ENCODE measurements at regions not wholly inside any gene's neighbourhood (a gene's known extent, or its start where the extent isn't known, plus 50 kb on each side); places are given as distances from the start of the nearest gene placed in this dataset.

DNA sequence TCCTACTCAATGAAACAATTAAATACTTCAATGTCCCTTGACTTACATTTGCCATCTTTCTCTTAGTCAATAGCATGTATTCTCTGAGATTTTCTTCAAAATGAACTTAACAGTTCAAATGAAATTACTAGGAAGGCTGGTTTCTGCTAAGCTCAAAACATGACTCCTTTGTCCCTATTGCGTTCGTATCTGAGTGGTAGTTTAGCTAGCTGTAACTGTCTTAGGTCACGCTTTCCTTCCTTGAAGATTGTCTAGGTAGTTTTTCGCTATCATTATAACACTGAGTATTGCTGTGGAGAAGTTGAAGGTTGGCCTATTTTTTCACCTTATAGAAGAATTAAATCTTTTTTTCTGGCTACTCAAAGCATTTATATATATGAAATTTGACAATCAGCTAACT, 1535.2 kb downstream of the PLA2G4A start:
- H3K4me3 ChIP-seq: no peak overlapping the region
- in situ Hi-C loops (cut with MboI; ENCODE audit: low pct_unique_long_range_greater_than_20kb in 2 of 9, low sequenced_read_pairs in 9 of 9, unreplicated experiment in 9 of 9): no loop called here
- no peaks in the 10 kb centered on the region for H3K4me1 ChIP-seq (replicated peaks in 1 of 2)
- no peak overlapping the region for H3K27ac ChIP-seq
- ATAC-seq (replicated peaks in 6 of 8): no peak
- 0 to 98% (median 88%) methylated on average over 1 to 4 of the region's 4 CpGs; no CpG with 5 or more reads in 1 of the 10 experiments for WGBS, 10 experiments

GRCh38 chr1:188364927-188365449, 1536.2 kb downstream of the PLA2G4A start:
- ATAC-seq (replicated peaks in 6 of 8): no peak
- Histone ChIP-seq H3K4me3 (no peak overlapping the region), H3K27ac (no peak overlapping the region), H3K4me1 (replicated peaks in 1 of 2) (no peaks in the 10 kb centered on the region)
- in situ Hi-C loops (cut with MboI; ENCODE audit: low pct_unique_long_range_greater_than_20kb in 2 of 9, low sequenced_read_pairs in 9 of 9, unreplicated experiment in 9 of 9): no loop called here
- 0 to 96% (median 81%) methylated on average over 2 to 3 of the region's 3 CpGs for WGBS, 10 experiments

DNA sequence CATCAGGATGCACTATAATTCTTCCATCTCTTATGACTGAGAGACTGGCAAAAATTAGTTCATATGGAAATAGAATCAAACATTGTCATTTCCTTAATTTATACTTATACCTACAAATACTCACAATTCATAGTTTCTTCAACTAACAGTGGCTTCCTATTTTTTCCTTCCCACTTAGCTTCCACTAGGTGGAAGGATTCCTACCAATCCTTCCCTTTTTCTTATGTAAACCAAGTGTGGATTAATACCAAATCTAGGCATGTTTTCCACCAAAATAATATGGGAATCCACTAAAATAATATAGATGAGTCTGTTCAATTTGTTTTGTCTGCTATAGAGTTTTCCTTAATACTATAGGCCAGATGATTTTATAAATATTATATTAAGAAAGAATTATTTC, 1537.1 kb downstream of the PLA2G4A start:
- in situ Hi-C loops (cut with MboI; ENCODE audit: low pct_unique_long_range_greater_than_20kb in 2 of 9, low sequenced_read_pairs in 9 of 9, unreplicated experiment in 9 of 9): no loop called here
- Histone ChIP-seq H3K27ac (no peak overlapping the region), H3K4me1 (replicated peaks in 1 of 2) (no peaks in the 10 kb centered on the region), H3K4me3 (no peak overlapping the region)
- no peak for ATAC-seq (replicated peaks in 6 of 8)

DNA sequence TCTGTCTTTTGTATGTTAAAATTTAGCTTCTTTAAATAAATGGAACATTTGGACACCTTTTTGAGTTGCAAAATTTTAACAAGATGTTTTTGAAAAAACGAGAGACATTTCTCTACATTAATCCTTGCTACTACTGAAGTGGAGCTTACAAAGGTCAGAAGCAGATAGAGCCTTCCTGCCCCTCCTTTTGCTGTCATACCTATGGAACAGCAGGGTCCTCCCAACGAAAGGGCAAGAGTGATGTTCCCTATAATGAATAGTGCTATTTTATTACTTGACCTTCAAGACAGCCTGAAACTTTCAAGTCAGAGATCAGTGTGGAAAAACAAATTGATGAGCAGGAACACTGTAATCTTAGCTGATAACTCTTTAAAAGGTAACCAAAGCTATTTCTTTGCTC, 1538.9 kb downstream of the PLA2G4A start:
- in situ Hi-C loops (cut with MboI; ENCODE audit: low pct_unique_long_range_greater_than_20kb in 2 of 9, low sequenced_read_pairs in 9 of 9, unreplicated experiment in 9 of 9): no loop called here
- no peak for ATAC-seq (replicated peaks in 6 of 8)
- H3K4me1 ChIP-seq (replicated peaks in 1 of 2): no peaks in the 10 kb centered on the region
- no peak overlapping the region for H3K27ac ChIP-seq
- WGBS, 10 experiments: 0 to 23% (median 14%) methylated on average over 1 to 2 of the region's 2 CpGs
- no peak overlapping the region for H3K4me3 ChIP-seq

DNA sequence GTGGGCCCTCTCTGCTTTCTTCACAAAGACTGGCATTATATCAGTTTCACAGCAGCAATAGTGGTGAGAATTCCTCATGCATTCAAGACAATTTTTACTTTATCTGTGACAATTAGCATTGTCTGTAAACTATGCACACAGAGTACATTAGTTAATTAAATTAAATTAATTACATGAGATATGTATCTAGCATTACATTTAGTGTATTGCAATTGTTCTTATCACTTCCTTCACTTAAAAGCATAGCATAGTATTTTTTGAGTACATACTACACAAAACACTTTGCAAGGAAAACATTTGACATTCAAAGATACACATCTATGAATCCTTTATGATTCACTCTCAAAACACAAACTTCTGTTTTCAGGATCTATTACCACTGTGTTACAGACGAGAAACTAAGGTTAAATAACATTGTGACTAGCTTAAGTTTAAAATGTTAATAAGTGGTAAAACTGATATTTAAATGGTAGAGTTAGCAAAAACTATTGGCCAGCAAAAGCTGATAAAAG, 1542.6 kb downstream of the PLA2G4A start:
- in situ Hi-C loops (cut with MboI; ENCODE audit: low pct_unique_long_range_greater_than_20kb in 2 of 9, low sequenced_read_pairs in 9 of 9, unreplicated experiment in 9 of 9): no loop called here
- 0 to 92% (median 59%) methylated on average over 1 of the region's 1 CpG; no CpG with 5 or more reads in 4 of the 10 experiments for WGBS, 10 experiments
- no peak for ATAC-seq (replicated peaks in 6 of 8)
- H3K4me3 ChIP-seq: no peak overlapping the region
- H3K27ac ChIP-seq: no peak overlapping the region
- no peaks in the 10 kb centered on the region for H3K4me1 ChIP-seq (replicated peaks in 1 of 2)

- in situ Hi-C loops (cut with MboI; ENCODE audit: low pct_unique_long_range_greater_than_20kb in 2 of 9, low sequenced_read_pairs in 9 of 9, unreplicated experiment in 9 of 9): no loop called here
Measured at GRCh38 chr1:188372821-188373220, 1544.1 kb downstream of the PLA2G4A start.

GRCh38 chr1:188382851-188383250, 1554.1 kb downstream of the PLA2G4A start:
- in situ Hi-C loops (cut with MboI; ENCODE audit: low pct_unique_long_range_greater_than_20kb in 2 of 9, low sequenced_read_pairs in 9 of 9, unreplicated experiment in 9 of 9): no loop called here
- WGBS, 10 experiments: 0 to 97% (median 88%) methylated on average over 1 to 2 of the region's 2 CpGs; no CpG with 5 or more reads in 1 of the 10 experiments

More at GRCh38 chr1:188372821-188373220, 1544.1 kb downstream of the PLA2G4A start:
- no peak overlapping the region for H3K4me3 ChIP-seq
- no peaks in the 10 kb centered on the region for H3K4me1 ChIP-seq (replicated peaks in 1 of 2)
- ATAC-seq (replicated peaks in 6 of 8): no peak
- H3K27ac ChIP-seq: no peak overlapping the region
- WGBS, 10 experiments: 0 to 100% (median 91%) methylated on average over 1 to 2 of the region's 2 CpGs; no CpG with 5 or more reads in 3 of the 10 experiments

DNA sequence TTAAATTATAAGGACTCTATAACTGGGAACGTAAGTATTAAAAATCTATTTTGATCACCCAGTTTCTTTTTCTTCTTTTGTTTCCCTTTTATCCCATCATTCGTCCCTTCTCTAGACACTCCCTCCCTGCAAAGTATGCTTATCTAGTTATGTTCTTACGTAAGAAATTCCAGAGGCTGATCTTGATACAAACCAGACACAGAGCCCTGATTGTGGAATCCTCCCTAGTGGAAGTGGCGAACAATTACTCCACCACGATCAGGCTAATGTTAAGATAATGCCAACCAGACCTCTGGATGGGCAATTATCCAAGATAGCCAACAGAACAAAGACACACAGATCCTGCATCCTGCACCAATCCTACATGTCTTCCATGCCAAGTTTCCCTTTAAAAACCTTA, 1557.4 kb downstream of the PLA2G4A start:
- in situ Hi-C loops (cut with MboI; ENCODE audit: low pct_unique_long_range_greater_than_20kb in 2 of 9, low sequenced_read_pairs in 9 of 9, unreplicated experiment in 9 of 9): no loop called here
- H3K4me1 ChIP-seq (replicated peaks in 1 of 2): no peaks in the 10 kb centered on the region
- no peak overlapping the region for H3K27ac ChIP-seq
- 0 to 96% (median 93%) methylated on average over 2 to 5 of the region's 5 CpGs; no CpG with 5 or more reads in 1 of the 10 experiments for WGBS, 10 experiments
- no peak overlapping the region for H3K4me3 ChIP-seq
- no peak for ATAC-seq (replicated peaks in 6 of 8)

More at GRCh38 chr1:188382851-188383250, 1554.1 kb downstream of the PLA2G4A start:
- Histone ChIP-seq H3K4me3 (no peak overlapping the region), H3K27ac (no peak overlapping the region), H3K4me1 (replicated peaks in 1 of 2) (no peaks in the 10 kb centered on the region)
- no peak for ATAC-seq (replicated peaks in 6 of 8)

DNA sequence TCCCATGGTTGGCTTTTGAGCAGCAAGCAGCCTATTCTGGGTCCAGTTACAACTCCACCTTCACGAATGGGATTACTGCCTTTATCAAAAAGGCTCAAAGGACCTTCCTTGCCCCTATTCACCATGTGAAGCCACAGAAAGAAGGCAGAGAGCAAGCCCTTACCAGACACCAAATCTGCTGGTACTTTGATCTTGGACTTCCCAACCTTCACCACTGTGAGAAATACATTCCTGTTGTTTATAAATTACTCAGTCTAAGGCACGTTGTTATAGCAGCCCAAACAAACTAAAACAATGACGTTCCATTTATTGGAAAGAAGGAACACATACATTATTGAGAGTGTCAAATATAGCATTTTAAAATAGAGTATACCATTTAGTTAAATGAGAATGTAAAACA, 1557.9 kb downstream of the PLA2G4A start:
- H3K27ac ChIP-seq: no peak overlapping the region
- ATAC-seq (replicated peaks in 6 of 8): no peak
- H3K4me1 ChIP-seq (replicated peaks in 1 of 2): no peaks in the 10 kb centered on the region
- H3K4me3 ChIP-seq: no peak overlapping the region
- in situ Hi-C loops (cut with MboI; ENCODE audit: low pct_unique_long_range_greater_than_20kb in 2 of 9, low sequenced_read_pairs in 9 of 9, unreplicated experiment in 9 of 9): no loop called here
- WGBS, 10 experiments: 0 to 95% (median 66%) methylated on average over 1 to 3 of the region's 3 CpGs

- WGBS, 10 experiments: 0 to 100% (median 85%) methylated on average over 1 of the region's 1 CpG; no CpG with 5 or more reads in 4 of the 10 experiments
- in situ Hi-C loops (cut with MboI; ENCODE audit: low pct_unique_long_range_greater_than_20kb in 2 of 9, low sequenced_read_pairs in 9 of 9, unreplicated experiment in 9 of 9): no loop called here
Measured at GRCh38 chr1:188394677-188395076, 1565.9 kb downstream of the PLA2G4A start.

GRCh38 chr1:188397521-188397920, 1568.8 kb downstream of the PLA2G4A start:
- Histone ChIP-seq H3K4me3 (no peak overlapping the region), H3K4me1 (replicated peaks in 1 of 2) (no peaks in the 10 kb centered on the region), H3K27ac (no peak overlapping the region)
- 0 to 100% (median 77%) methylated on average over 1 to 2 of the region's 2 CpGs for WGBS, 10 experiments
- in situ Hi-C loops (cut with MboI; ENCODE audit: low pct_unique_long_range_greater_than_20kb in 2 of 9, low sequenced_read_pairs in 9 of 9, unreplicated experiment in 9 of 9): no loop called here
- ATAC-seq (replicated peaks in 6 of 8): no peak

More at GRCh38 chr1:188394677-188395076, 1565.9 kb downstream of the PLA2G4A start:
- Histone ChIP-seq H3K4me1 (replicated peaks in 1 of 2) (no peaks in the 10 kb centered on the region), H3K4me3 (no peak overlapping the region), H3K27ac (no peak overlapping the region)
- ATAC-seq (replicated peaks in 6 of 8): peak in 1 of 8 experiments; percentile 61

DNA sequence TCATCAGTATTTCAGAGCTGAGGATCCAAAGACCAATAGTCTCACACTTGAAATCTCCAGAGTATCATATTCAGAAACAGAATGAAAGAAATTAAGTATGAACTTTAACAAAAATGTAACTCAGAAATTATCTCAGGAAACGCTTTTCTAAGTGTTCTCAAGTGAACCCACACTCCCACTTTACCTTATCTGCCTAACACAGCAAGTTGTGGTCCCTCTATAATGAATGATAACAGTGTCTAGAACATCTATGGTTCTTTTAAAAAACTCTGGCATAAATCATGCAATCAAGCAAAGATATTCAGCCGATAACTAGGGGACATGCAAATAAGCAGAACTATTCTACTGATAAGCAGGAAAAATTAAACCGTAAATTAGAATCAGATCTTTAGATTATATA, 1574.2 kb downstream of the PLA2G4A start:
- ATAC-seq (replicated peaks in 6 of 8): no peak
- H3K4me3 ChIP-seq: no peak overlapping the region
- no peaks in the 10 kb centered on the region for H3K4me1 ChIP-seq (replicated peaks in 1 of 2)
- in situ Hi-C loops (cut with MboI; ENCODE audit: low pct_unique_long_range_greater_than_20kb in 2 of 9, low sequenced_read_pairs in 9 of 9, unreplicated experiment in 9 of 9): no loop called here
- H3K27ac ChIP-seq: no peak overlapping the region
- 23 to 96% (median 84%) methylated on average over 2 to 3 of the region's 3 CpGs; no CpG with 5 or more reads in 1 of the 10 experiments for WGBS, 10 experiments

DNA sequence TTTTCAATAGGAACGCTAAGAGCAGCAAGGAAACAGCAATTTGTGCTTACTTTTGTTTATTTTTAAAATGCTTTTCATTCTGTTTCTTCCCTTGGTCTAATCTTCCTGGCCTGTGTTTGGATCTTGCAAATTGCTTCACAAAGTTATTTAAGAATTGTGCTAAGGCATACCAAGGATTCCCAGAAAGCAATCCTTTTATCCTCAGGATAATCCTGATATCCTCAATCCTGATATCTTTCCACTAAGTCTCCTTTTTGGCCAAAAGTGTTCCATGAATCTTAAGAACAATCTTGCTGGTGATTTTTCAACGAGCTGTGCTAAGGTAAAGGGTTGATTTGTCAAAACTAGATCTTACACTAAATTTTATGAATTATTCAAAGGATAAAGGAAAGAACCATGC, 1577.9 kb downstream of the PLA2G4A start:
- in situ Hi-C loops (cut with MboI; ENCODE audit: low pct_unique_long_range_greater_than_20kb in 2 of 9, low sequenced_read_pairs in 9 of 9, unreplicated experiment in 9 of 9): no loop called here
- no peaks in the 10 kb centered on the region for H3K4me1 ChIP-seq (replicated peaks in 1 of 2)
- ATAC-seq (replicated peaks in 6 of 8): no peak
- 0 to 83% (median 73%) methylated on average over 1 to 2 of the region's 2 CpGs for WGBS, 10 experiments
- H3K27ac ChIP-seq: no peak overlapping the region
- no peak overlapping the region for H3K4me3 ChIP-seq

- WGBS, 10 experiments: 0 to 100% (median 95%) methylated on average over 1 of the region's 1 CpG; no CpG with 5 or more reads in 5 of the 10 experiments
Measured at GRCh38 chr1:188420177-188420576, 1591.4 kb downstream of the PLA2G4A start.

More at GRCh38 chr1:188420177-188420576, 1591.4 kb downstream of the PLA2G4A start:
- ATAC-seq (replicated peaks in 6 of 8): no peak
- in situ Hi-C loops (cut with MboI; ENCODE audit: low pct_unique_long_range_greater_than_20kb in 2 of 9, low sequenced_read_pairs in 9 of 9, unreplicated experiment in 9 of 9): no loop called here
- Histone ChIP-seq H3K4me3 (no peak overlapping the region), H3K4me1 (replicated peaks in 1 of 2) (no peaks in the 10 kb centered on the region), H3K27ac (no peak overlapping the region)

All from motor neuron (in vitro differentiated cells).